Raji (cell line): ENCODE measurements at regions not wholly inside any gene's neighbourhood (a gene's known extent, or its start where the extent isn't known, plus 50 kb on each side); places are given as distances from the start of the nearest gene placed in this dataset.

Experiments used
- POLR2A ChIP-seq: IDR thresholded peaks from 2 replicates; pipeline ENCODE4 v1.6.1; 2011; ENCODE audit warnings: low read depth, low read length, control low read depth; ENCODE audit not compliant: insufficient read depth

DNA sequence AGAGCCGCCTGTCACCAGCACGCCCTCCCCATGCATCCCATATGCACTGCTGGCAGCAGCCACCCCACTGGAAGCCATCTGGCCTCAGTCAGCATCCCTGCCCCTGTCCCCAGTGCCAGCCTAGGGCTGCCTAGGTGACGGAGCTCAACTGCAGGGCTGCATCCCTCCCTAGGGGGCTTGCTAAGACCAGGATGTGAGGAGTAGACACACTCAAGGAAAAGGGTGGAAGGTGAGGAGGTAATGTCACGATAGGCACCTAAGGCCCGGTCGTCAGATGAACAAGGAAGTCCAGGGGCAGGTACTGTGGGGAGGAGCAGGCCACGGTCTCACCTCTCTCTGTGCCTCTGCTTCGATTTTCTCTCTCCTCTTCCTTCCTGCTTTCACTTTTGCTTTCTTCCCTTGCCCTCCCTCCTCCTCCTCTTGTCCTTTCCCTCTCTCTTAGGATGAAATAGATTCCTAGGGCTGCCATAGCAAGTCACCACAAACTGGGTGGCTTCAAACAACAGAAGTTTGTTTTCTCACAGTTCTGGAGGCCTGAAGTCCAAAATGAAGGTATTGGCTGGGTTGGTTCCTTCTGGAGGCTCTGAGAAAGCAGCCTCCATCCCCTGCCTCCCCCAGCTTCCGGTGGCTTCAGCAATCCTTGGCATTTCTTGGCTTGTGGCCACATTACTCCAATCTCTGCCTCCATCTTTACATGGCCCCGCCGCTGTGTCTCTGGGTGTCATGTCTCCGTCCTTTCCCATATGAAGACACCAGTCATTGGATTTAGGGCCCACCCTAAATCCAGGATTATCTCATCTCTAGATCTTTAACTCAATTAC is 298.3 kb downstream of the SHQ1 start:
- TF ChIP-seq POLR2A = no peak

DNA sequence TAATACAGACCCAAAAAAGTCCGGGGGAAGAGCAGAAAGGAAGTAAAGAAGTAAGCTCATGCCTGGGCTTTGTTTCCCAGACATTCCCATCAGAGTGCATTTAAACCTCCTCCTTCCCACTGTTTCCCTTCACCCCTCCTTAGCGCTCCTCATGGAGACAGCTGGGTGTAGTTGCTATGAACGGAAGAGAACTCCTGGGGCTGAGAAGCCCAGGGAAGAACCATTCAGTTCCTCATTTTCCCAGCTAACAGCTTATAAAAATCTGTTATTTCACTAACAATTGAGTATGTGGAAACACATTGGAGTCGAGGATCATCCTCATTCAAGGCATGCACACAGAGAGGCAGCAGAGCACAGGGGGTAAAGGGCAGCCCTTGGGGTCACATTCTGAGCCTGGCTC is 299.3 kb downstream of the SHQ1 start:
- no peak for TF ChIP-seq POLR2A

GRCh38 chr3:72548461-72548860 is 299.8 kb downstream of the SHQ1 start:
- TF ChIP-seq POLR2A = no peak

- no peak for TF ChIP-seq POLR2A
Observed at GRCh38 chr3:72547183-72547582, 301.1 kb downstream of the SHQ1 start.

DNA sequence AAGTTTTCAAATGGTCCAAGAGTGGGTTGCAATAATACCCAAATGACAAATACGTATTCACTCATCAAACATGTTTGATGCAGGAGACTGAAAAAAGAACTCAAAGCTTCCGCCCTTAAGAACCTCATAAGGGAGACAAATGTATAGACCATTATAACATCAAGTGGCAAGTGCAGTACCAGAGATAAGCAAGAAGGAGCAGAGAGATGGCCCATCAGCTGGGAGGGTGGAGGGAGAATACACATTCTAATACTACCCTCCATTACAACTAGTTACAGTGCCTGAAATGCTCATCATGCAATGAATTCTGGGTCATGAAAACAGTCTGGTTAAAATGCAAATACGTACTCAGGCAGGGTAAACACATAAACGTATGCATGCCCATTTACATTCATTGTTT is 304.0 kb downstream of the SHQ1 start:
- no peak for TF ChIP-seq POLR2A

DNA sequence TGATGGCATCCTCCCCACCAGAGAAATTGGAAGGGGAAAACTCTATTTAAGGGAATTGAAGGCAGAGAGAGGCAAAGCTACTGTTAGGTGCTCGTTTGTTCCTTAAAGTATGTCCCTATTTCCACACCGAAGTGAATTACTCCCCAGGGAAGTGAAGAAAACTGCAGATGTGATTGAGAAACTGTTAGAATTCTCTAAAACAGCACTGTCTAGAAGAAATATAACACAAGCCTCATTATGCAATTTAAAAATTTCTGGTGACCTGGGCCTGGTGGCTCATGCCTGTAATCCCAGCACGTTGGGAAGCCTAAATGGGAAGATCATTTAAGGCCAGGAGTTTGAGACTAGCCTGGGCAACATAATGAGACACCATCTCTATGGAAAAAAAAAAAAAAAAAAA is 305.0 kb downstream of the SHQ1 start:
- TF ChIP-seq POLR2A = no peak

GRCh38 chr3:72542781-72543180 is 305.5 kb downstream of the SHQ1 start:
- no peak for TF ChIP-seq POLR2A

GRCh38 chr3:72539856-72540255 is 308.4 kb downstream of the SHQ1 start:
- TF ChIP-seq POLR2A = no peak

GRCh38 chr3:72538070-72538745 is 310.0 kb downstream of the SHQ1 start:
- TF ChIP-seq POLR2A = no peak

- TF ChIP-seq POLR2A = no peak
Observed at GRCh38 chr3:72537448-72537847, 310.8 kb downstream of the SHQ1 start.

DNA sequence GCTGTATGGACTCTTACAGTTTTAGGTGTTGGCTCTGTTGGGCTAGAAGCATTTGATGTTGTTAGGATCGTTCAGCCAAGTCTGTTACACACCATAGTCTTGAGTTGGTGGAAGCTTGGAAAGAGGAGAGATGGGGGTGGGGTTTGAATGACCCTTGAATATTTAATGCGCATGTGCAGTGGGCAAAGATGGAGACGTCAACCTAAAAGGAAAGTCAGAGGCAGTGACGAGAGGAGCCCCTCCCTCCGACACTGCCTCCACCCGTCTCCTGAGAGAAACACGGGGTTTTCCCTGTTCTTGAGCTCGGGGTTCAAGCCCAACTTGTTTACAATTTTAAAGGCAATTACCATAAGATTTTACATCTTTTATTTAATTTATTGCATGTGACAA is 311.4 kb downstream of the SHQ1 start:
- no peak for TF ChIP-seq POLR2A

GRCh38 chr3:72536206-72536877 is 311.9 kb downstream of the SHQ1 start:
- TF ChIP-seq POLR2A = no peak

- TF ChIP-seq POLR2A = no peak
Observed at GRCh38 chr3:72535772-72536171, 312.5 kb downstream of the SHQ1 start.

DNA sequence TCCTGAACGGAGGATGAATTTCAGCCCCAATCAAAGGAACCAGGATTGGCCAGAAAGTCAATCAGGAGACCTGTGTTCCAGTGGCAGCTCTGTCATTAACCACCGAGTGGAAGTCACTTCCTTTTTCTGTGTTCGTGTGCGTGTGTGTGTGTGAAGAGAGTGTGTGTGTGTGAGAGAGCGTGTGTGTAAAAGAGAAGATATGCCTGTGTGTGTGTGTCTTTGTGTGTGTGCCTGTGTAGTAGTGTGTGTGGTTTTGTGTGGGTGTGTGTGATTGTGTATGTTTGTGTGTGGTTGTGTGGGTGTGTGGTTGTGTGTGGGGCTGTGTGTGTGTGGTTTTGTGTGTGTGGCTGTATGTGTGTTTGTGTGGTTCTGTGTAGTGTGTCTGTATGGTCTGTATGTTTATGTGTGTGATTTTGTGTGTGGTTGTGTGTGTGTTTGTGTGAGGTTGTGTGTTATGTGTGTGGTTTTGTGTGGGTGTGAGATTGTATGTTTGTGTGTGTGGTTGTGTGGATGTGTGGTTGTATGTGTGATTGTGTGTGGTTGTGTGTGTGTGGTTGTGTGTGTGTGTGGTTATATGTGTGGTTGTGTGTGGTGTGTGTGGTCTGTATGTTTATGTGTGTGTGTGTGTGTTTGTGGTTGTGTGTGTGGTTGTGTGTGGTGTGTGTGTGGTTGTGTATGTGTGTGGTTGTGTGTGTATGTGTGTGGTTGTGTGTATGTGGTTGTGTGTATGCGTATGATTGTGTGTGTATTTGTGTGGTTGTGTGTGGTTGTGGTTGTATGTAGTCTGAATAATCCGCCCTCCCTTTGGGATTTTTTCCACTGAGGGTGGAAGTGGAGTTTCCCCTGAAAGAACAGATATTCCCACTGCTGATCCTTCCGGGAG is 314.4 kb downstream of the SHQ1 start:
- TF ChIP-seq POLR2A = no peak

DNA sequence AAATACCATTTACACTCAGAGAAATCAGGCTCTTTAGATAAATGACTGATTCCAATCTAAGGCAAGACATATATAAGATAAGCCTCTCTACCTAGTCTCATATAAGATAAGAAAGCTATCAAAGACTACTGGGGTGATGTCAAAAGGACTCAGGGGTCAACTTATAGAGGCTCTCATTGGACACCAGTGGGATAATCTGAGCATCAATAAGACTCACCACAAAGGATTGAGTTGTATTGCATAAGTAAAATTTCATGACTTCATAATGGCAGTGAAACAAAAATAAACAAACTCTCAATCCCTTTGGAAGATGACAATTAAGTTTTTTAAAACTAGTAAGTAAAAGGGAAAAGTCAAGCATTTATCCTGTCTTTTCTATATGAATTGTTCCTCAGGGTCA is 317.8 kb downstream of the SHQ1 start:
- TF ChIP-seq POLR2A = no peak

DNA sequence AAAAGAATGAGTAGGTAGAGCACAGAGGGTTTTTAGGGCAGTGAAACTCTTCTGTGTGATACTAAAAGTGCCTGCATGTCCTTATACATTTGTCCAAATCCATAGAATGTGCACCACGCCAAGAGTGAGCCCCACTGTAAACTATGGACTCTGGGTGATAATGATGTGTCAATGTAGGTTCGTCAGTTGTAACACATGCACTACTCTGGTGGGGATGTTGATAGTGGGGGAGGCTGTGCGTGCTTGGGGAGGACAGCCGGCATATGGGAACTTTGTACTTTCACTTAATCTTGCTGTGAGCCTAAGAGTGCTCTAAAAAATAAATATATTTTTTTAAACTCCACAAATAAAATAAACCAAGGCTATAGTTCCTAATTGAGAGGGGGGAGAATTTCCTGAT is 319.2 kb downstream of the SHQ1 start:
- no peak for TF ChIP-seq POLR2A
